ENCODE measurements at regions not wholly inside any gene's neighbourhood (a gene's known extent, or its start where the extent isn't known, plus 50 kb on each side); places are given as distances from the start of the nearest gene placed in this dataset.

DNA sequence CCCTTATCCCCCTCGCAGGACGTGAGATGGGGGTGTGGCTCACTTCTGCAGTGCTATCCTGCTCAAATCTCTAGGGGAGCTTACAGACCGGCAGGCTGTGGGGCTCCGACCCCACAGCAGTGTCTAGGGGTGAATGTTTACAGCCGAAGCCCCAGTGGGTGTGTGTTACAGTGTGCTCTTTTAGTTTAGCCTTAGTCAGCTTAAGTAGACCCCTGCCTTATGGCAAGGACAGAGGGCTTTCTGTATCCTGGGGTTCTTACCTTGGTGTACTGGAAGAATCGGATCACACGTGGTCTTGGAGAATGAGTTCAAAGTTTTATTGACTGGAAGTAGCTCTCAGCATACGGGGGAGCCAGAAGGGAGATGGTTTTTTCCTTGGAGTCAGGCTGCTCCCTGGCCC lies 348.2 kb upstream of the GYPC start:
- TF ChIP-seq, protein P1, sequence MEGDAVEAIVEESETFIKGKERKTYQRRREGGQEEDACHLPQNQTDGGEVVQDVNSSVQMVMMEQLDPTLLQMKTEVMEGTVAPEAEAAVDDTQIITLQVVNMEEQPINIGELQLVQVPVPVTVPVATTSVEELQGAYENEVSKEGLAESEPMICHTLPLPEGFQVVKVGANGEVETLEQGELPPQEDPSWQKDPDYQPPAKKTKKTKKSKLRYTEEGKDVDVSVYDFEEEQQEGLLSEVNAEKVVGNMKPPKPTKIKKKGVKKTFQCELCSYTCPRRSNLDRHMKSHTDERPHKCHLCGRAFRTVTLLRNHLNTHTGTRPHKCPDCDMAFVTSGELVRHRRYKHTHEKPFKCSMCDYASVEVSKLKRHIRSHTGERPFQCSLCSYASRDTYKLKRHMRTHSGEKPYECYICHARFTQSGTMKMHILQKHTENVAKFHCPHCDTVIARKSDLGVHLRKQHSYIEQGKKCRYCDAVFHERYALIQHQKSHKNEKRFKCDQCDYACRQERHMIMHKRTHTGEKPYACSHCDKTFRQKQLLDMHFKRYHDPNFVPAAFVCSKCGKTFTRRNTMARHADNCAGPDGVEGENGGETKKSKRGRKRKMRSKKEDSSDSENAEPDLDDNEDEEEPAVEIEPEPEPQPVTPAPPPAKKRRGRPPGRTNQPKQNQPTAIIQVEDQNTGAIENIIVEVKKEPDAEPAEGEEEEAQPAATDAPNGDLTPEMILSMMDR (conservative IDR thresholded peaks at IDR 0.05 in 1 of 2, IDR thresholded peaks at IDR 0.05 in 1 of 2; ENCODE audit: low read depth in 1 of 2, low read length in 2 of 2), result no peak
- TF ChIP-seq EZH2 (IDR thresholded peaks at IDR 0.05; ENCODE audit: low read length, missing control alignments), result no peak
- no peak for DNase-seq (ENCODE audit: low read depth in 2 of 2)
- Histone ChIP-seq H3K36me3 (ENCODE audit: control insufficient read depth, insufficient read depth, low read length) (no peaks in the 10 kb centered on the region), H3K9ac (ENCODE audit: insufficient read depth, low read length) (no peak overlapping the region), H3K9me3 (ENCODE audit: control insufficient read depth, insufficient read depth, low read depth, low read length) (no peaks in the 10 kb centered on the region), H3K4me1 (ENCODE audit: control insufficient read depth, extremely low read depth, insufficient read depth, low read length) (no peaks in the 10 kb centered on the region), H3K79me2 (ENCODE audit: control insufficient read depth, insufficient read depth, low read length) (no peaks in the 10 kb centered on the region), H3K4me3 (replicated peaks in 1 of 4; ENCODE audit: control extremely low read depth in 1 of 4, insufficient read depth in 1 of 4, low read depth in 3 of 4, low read length in 4 of 4) (no peak overlapping the region), H3K27me3 (ENCODE audit: control insufficient read depth, insufficient read depth, low read length) (no peaks in the 10 kb centered on the region), H4K20me1 (ENCODE audit: control insufficient read depth, extremely low read depth, insufficient read depth, low read length) (no peaks in the 10 kb centered on the region), H3K4me2 (ENCODE audit: extremely low read depth, insufficient read depth, low read length) (no peak overlapping the region), H3K27ac (ENCODE audit: insufficient read depth, low read length) (no peak overlapping the region), H2AFZ (ENCODE audit: low read length) (no peak overlapping the region)

DNA sequence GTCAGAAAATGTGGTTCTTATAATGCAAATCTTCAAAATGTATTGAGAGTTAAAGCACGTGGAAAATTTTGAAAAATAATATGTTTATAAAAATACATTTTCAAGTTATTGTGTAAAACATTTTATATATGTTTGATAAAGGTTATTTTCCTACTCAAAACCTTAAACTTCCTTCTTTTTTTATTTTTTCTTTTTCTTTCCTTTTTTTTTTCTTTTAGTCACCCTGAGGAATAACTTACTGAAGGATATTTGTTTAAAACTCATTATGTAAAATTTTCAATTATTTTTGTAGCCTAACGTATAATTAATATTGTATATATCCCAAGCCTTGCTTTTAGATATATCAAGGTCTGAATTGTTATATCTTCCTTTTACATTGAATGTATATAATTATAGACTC lies 346.8 kb upstream of the GYPC start:
- H3K4me1 ChIP-seq (ENCODE audit: control insufficient read depth, extremely low read depth, insufficient read depth, low read length), result no peaks in the 10 kb centered on the region
- H3K9ac ChIP-seq (ENCODE audit: insufficient read depth, low read length), result no peak overlapping the region
- no peaks in the 10 kb centered on the region for H3K27me3 ChIP-seq (ENCODE audit: control insufficient read depth, insufficient read depth, low read length)
- no peaks in the 10 kb centered on the region for H4K20me1 ChIP-seq (ENCODE audit: control insufficient read depth, extremely low read depth, insufficient read depth, low read length)
- no peak overlapping the region for H3K4me3 ChIP-seq (replicated peaks in 1 of 4; ENCODE audit: control extremely low read depth in 1 of 4, insufficient read depth in 1 of 4, low read depth in 3 of 4, low read length in 4 of 4)
- H3K9me3 ChIP-seq (ENCODE audit: control insufficient read depth, insufficient read depth, low read depth, low read length), result no peaks in the 10 kb centered on the region
- no peaks in the 10 kb centered on the region for H3K79me2 ChIP-seq (ENCODE audit: control insufficient read depth, insufficient read depth, low read length)
- no peak overlapping the region for H2AFZ ChIP-seq (ENCODE audit: low read length)
- no peak for DNase-seq (ENCODE audit: low read depth in 2 of 2)
- no peak overlapping the region for H3K27ac ChIP-seq (ENCODE audit: insufficient read depth, low read length)
- no peak overlapping the region for H3K4me2 ChIP-seq (ENCODE audit: extremely low read depth, insufficient read depth, low read length)
- no peak for TF ChIP-seq EZH2 (IDR thresholded peaks at IDR 0.05; ENCODE audit: low read length, missing control alignments)
- TF ChIP-seq, protein P1 (conservative IDR thresholded peaks at IDR 0.05 in 1 of 2, IDR thresholded peaks at IDR 0.05 in 1 of 2; ENCODE audit: low read depth in 1 of 2, low read length in 2 of 2), result no peak
- no peaks in the 10 kb centered on the region for H3K36me3 ChIP-seq (ENCODE audit: control insufficient read depth, insufficient read depth, low read length)

DNA sequence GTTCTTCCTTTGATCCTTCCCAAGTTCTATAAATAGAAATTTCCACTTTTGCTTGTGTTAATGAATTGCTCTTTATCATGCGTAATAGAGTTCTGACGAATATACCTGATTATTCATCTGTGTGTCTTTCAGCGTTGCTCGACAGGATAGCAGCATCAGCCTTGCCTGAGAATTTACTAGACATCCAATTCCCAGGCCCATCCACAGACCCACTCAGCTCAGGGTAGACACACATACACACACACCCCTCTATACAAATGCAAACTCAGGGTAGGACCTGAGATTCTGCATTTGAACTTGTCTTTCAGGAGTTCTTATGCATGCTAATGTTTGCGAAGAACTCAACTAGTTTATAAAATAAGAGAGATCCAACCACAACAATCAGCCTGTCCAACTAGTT lies 343.4 kb upstream of the GYPC start:
- H3K36me3 ChIP-seq (ENCODE audit: control insufficient read depth, insufficient read depth, low read length), result no peaks in the 10 kb centered on the region
- DNase-seq (ENCODE audit: low read depth in 2 of 2), result no peak
- no peak overlapping the region for H3K9ac ChIP-seq (ENCODE audit: insufficient read depth, low read length)

More for the DNA sequence above, 343.4 kb upstream of the GYPC start:
- Histone ChIP-seq H2AFZ (ENCODE audit: low read length) (no peak overlapping the region), H3K4me2 (ENCODE audit: extremely low read depth, insufficient read depth, low read length) (no peak overlapping the region), H3K27ac (ENCODE audit: insufficient read depth, low read length) (no peak overlapping the region), H3K27me3 (ENCODE audit: control insufficient read depth, insufficient read depth, low read length) (no peaks in the 10 kb centered on the region), H3K4me1 (ENCODE audit: control insufficient read depth, extremely low read depth, insufficient read depth, low read length) (no peaks in the 10 kb centered on the region), H3K4me3 (replicated peaks in 1 of 4; ENCODE audit: control extremely low read depth in 1 of 4, insufficient read depth in 1 of 4, low read depth in 3 of 4, low read length in 4 of 4) (no peak overlapping the region), H3K9me3 (ENCODE audit: control insufficient read depth, insufficient read depth, low read depth, low read length) (no peaks in the 10 kb centered on the region), H3K79me2 (ENCODE audit: control insufficient read depth, insufficient read depth, low read length) (no peaks in the 10 kb centered on the region), H4K20me1 (ENCODE audit: control insufficient read depth, extremely low read depth, insufficient read depth, low read length) (no peaks in the 10 kb centered on the region)
- TF ChIP-seq, protein P1 (conservative IDR thresholded peaks at IDR 0.05 in 1 of 2, IDR thresholded peaks at IDR 0.05 in 1 of 2; ENCODE audit: low read depth in 1 of 2, low read length in 2 of 2), result no peak
- TF ChIP-seq EZH2 (IDR thresholded peaks at IDR 0.05; ENCODE audit: low read length, missing control alignments), result no peak

Measured in fibroblast of lung (primary cell).